ENCODE measurements at regions not wholly inside any gene's neighbourhood (a gene's known extent, or its start where the extent isn't known, plus 50 kb on each side); places are given as distances from the start of the nearest gene placed in this dataset.

DNA sequence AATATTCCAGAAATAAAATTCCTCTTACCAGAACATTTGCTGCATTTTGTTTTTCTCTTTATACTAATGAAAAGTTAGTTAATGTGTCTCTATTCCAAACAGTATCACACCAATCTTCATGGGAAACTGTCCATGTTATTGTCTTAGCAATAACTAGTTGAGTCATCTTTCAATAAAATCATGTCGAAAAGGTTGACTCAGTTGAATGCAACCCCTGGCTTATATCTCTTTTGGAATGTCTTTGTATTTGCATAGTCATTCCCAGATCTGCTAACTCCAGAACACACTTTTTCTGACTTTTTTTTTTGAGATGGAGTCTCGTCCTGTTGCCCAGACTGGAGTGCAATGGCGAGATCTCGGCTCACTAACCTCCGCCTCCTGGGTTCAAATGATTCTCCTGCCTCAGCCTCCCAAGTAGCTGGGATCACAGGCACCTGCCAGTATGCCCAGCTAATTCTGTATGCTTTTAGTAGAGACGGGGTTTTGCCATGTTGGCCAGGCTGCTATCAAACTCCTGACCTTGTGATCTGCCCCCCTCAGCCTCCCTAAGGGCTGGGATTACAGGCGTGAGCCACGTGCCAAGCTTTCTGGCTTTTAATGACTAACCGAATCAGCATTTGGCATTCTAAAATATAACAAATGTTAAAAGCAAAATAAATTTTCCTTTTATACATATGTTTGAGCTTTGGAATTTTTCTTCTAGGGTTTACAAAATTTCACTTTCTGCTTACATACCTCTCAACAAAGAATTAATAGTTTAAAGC, 133.2 kb upstream of the GULP1 start:
- DNase-seq: no peak

- no peak for DNase-seq
Observed at GRCh38 chr2:188159484-188159883, 132.2 kb upstream of the GULP1 start.

- DNase-seq: no peak
Observed at GRCh38 chr2:188170356-188170755, 121.3 kb upstream of the GULP1 start.

DNA sequence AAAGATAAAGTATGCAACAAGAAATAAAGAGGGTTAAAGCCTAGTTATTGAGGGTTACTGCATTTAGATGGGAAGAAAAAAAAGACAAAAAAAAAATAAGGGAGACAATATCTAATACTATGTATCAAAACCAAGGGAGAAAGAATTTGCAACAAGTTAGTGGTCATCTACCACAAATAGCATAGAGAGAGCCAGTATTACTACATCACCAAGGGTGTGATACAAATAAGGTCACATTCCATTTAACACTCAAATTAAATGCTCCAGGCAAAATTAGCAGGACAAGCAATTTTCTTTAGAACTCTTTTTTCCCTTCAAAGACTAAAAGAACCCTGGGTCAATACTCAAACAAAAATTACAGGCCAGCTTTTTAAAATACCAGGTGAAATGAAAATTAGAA, 115.1 kb upstream of the GULP1 start:
- no peak for DNase-seq

GRCh38 chr2:188181067-188181838, 110.4 kb upstream of the GULP1 start:
- DNase-seq: no peak

DNA sequence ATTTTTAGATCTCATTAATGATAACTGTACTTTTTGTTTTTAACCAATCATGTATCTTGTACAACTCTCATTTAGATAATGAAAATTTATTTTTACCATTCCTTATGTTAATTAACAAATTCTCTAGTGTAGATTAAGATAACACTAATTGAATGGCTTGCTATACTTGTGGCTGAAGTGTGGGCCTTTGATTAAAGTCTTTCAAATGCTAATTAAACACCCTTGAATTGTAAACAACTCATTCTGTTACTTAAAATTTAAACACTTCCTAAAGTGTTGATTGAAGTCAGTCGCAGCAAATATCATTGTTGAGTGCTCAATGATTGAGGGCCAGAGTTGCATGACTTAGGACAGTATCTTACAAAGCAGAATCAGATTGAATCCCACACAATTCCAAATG, 109.8 kb upstream of the GULP1 start:
- DNase-seq: no peak

- DNase-seq: no peak
Observed at GRCh38 chr2:188187726-188188125, 103.9 kb upstream of the GULP1 start.

GRCh38 chr2:188189356-188189755, 102.3 kb upstream of the GULP1 start:
- no peak for DNase-seq

DNA sequence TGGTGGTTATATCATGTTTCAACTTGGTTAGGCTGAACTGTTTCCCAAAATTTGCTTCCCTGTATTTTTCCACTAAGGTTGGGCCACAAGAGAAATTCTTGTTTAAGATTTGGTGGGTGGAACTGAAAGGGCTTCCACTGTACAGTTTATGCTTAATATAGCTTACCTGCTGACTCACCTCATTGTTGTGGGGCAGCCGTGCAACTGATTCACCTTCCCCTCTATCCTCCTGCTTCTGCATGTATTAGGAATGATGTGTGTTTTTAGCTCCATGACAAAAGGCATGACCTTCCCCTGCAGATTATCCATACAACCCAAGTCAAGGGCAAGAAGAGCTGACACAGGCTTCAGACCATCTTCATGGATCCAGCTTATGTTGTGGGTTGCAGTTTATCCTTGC, 98.4 kb upstream of the GULP1 start:
- DNase-seq: no peak

DNA sequence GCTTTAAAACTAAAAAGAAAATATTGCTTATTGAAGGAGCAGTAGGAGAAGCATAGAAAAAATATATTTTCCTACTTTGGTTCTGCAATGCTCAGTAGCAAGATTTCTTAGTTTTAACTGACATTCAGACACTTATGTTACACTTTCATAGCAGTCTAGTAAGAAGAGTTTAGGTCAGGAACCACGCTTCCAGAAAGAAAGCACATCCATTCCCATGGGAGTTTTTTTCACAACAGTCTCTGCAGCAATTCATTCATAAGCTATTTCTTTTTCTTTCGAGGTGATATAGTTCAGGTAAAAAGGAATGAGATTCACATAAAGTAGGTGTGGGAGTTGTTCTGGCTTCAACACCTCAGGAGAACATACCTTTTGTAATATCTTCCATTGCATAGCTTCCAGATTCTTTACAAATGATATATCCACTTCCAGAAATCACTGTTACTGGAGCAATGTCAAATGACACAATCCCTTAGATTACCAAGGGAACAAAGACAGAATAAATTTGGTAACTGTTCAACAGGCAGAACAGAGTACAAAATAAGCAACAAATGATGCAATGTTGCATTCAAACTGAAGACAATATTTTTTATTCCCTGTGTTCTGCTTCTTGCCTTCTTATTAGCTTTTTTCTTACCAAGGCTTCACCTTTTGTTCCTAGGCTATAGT, 95.2 kb upstream of the GULP1 start:
- DNase-seq: no peak

DNA sequence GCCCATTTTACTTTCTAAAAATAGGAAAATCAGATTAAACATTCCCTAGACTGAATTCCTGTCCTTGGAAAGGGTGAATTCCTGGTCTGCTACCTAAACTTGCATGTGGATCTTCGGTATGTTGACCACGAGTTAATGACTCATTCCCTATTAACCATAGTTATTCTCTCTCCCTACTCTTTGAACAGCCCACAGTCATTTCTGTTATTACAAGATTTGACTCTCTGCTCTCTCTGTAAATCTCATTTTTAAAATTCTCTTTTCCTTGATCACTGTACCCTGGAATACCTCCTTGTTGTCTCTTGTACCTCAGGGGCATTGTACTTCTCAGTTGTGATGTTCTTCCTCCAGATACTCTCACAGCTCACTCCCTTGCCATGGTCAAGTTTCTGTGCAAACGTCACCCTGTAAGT, 92.0 kb upstream of the GULP1 start:
- DNase-seq: no peak

- no peak for DNase-seq
Observed at GRCh38 chr2:188201639-188202038, 90.0 kb upstream of the GULP1 start.

- no peak for DNase-seq
Observed at GRCh38 chr2:188202777-188203176, 88.9 kb upstream of the GULP1 start.

DNA sequence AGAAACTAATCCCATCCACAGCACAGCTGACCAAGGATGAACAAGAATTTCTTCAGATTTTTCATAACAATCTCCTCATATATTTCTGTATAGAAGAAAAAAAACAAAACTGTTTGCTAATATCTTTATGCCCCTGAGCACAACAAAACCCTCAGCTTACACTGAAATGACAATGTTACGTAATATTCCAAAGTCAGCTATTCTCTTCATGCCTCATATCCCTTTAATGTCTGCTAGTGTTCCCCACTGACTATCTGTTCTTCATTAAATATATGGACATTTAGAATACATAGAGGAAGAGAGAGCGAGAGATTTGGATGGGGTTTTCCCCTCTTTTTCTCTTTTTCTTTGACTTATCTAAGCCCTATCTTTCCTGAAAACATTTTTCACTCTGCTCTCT, 87.9 kb upstream of the GULP1 start:
- no peak for DNase-seq

GRCh38 chr2:188204824-188205223, 86.8 kb upstream of the GULP1 start:
- DNase-seq: no peak

GRCh38 chr2:188207554-188207953, 84.1 kb upstream of the GULP1 start:
- no peak for DNase-seq

- DNase-seq: no peak
Observed at GRCh38 chr2:188209218-188209617, 82.5 kb upstream of the GULP1 start.

DNA sequence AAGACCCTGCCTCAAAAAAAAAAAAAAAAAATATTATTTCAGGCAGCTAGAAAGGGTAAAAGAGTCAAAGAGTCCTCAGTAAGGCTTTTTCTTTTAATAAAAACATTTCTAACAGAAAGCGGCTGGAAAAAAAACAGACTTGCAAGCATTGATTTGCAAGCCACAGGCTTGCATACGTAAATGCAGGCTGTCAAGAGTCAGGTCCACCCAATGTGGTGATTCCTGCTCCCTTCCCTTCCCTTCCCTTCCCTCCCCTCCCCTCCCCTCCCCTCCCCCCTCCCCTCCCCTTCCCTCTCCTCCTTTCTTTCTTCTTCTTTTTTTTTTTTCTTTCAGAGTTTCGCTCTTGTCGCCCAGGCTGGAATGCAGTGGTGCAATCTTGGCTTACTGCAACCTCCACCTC, 74.4 kb upstream of the GULP1 start:
- DNase-seq: no peak

GRCh38 chr2:188219541-188219940, 72.1 kb upstream of the GULP1 start:
- DNase-seq: no peak

DNA sequence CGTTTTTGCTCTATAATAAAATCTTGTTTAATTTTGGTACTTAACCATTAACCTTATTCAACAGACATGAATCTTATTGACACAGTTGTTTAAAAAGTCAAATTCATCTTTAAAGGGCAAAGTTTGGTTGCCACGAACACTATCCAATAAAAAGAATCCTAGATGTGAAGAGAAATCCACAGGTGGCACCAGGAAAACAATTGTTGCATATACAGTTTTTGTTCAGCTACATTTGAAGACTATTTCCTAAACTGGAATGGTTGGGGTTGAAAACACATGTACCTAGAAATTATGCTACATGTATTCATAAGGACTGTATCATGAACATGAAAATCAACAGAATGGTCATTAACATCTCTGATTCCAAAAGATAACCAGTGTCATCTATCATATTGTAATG, 71.1 kb upstream of the GULP1 start:
- DNase-seq: no peak

- DNase-seq: no peak
Observed at GRCh38 chr2:188227713-188228112, 64.0 kb upstream of the GULP1 start.

DNA sequence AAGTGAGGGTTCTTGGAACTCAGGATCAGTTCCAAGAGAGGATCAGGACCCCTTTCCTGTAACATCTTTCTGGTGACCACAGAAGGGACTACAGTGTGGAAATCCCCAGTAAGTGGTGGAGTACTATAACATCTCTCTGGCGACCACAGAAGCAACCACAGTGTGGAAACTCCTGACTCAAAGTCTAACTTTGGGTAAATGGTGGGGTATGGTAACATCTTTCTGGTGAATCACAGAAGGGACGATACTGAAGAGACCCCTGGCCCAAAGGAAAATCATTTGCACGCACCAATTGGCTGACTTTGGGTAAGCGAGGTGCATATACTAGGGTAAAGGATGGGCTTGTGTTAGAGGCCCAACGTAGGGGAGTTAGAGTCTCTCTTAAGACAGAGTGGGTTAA, 56.3 kb upstream of the GULP1 start:
- no peak for DNase-seq

DNA sequence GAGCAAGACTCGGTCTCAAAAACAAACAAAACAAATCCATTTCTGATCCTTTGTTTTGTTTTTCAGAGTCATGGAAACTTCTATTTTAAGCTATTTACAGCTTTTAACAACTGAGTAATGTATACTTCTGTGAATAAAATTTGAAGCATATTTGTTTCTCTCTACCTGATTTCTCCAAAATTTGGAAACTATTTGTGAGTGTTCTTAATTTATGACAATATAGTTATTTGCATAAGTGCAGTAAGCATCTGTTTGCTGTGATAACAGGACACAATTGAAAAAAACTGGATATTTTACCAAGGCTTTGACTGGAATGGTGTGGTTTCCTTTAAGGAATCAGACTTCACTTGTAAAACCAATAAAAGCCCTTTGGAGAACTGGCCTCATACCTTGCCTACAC, 53.3 kb upstream of the GULP1 start:
- DNase-seq: no peak

Data from NCI-H524 treated with DMSO at 0.1 percent for 48 hours (cell line).